Prostate gland (tissue), 2 donors: ENCODE measurements at regions not wholly inside any gene's neighbourhood (a gene's known extent, or its start where the extent isn't known, plus 50 kb on each side); places are given as distances from the start of the nearest gene placed in this dataset.

Experiments used
- DNase-seq: peaks from one replicate; pipeline ENCODE4 v3.0.0-alpha.2; 2019; ENCODE audit warnings: low spot score
- H3K27ac ChIP-seq, 2 donors: fragments of 200-600 bp; sonication (generic); 2 replicates each; pipeline ENCODE4 v1.5.1; 2017 to 2019
- H3K27me3 ChIP-seq: fragments of 200-600 bp; sonication (generic); replicated peaks from 2 replicates; pipeline ENCODE4 v1.5.1; 2019; ENCODE audit not compliant: insufficient read depth
- H3K36me3 ChIP-seq, 2 donors: fragments of 200-600 bp; sonication (generic); 1 replicate in 1 of 2; 2 replicates in 1 of 2; pipeline versions ENCODE4 v1.5.1 to v1.8.1; 2017 to 2019
- H3K4me1 ChIP-seq: fragments of 200-600 bp; sonication (generic); replicated peaks from 2 replicates; pipeline ENCODE4 v1.5.1; 2019
- H3K4me3 ChIP-seq, 2 donors: fragments of 200-600 bp; sonication (generic); 2 replicates each; pipeline ENCODE4 v1.5.1; 2017 to 2019
- H3K9me3 ChIP-seq: fragments of 200-600 bp; sonication (generic); 2 replicates; pipeline ENCODE4 v1.5.1; 2017
- POLR2A ChIP-seq: fragments of 450-650 bp; IDR thresholded peaks from one replicate; pipeline ENCODE4 v1.6.1; 2016; ENCODE audit warnings: antibody characterized with exemption, mild to moderate bottlenecking
- POLR2AphosphoS5 ChIP-seq: sonication (generic); formaldehyde crosslinking; IDR thresholded peaks from one replicate; pipeline ENCODE4 v1.6.1; 2017; ENCODE audit warnings: antibody characterized with exemption
- WGBS: methylation state at CpG from one replicate; pipeline ENCODE4 v1.1.5; 2018; 5-methylcytosine and 5-hydroxymethylcytosine counted together
- intact Hi-C: fragments of 100-400 bp; cut with DNase I; formaldehyde crosslinking; loops from one replicate; pipeline ENCODE4 v1.14.2; 2022
- TF ChIP-seq, protein P1 (sequence below), 4 experiments: fragments of 200-600 bp in 2 of 4; fragments of 450-650 bp in 2 of 4; sonication (generic) in 2 of 4; IDR thresholded peaks; 1 replicate in 3 of 4; 2 replicates in 1 of 4; pipeline ENCODE4 v1.5.1; 2016 to 2019; ENCODE audit warnings: antibody characterized with exemption in 4 of 4, mild to moderate bottlenecking in 2 of 4, moderate library complexity in 2 of 4

DNA sequence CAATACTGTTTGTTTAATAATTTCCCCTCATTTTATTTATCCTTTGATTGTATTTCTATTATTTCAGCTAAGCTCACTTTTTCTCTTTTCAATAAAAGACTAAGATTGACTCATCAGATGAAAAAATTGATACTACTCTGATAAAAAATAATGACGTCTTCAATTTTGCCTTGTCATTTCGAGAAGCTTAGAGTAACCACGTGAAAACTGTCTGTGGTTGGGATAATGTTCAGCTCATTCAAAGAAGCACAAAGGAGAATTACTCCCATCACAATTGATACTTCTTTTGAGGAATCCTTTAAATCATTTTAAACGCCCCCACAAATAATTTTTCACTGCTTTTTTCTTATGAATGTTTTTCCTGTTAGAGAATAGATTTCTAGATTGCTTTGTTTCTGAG is 318.7 kb upstream of the SLITRK1 start:
- no peaks in the 10 kb centered on the region for H3K4me1 ChIP-seq
- no peak overlapping the region for H3K4me3 ChIP-seq
- intact Hi-C loops: no loop called here
- H3K9me3 ChIP-seq: no peaks in the 10 kb centered on the region
- 76% methylated on average over 4 of the region's 4 CpGs for WGBS
- no peaks in the 10 kb centered on the region for H3K27me3 ChIP-seq
- no peak for DNase-seq
- TF ChIP-seq POLR2AphosphoS5 (no peak), POLR2A (no peak)
- TF ChIP-seq, protein P1, sequence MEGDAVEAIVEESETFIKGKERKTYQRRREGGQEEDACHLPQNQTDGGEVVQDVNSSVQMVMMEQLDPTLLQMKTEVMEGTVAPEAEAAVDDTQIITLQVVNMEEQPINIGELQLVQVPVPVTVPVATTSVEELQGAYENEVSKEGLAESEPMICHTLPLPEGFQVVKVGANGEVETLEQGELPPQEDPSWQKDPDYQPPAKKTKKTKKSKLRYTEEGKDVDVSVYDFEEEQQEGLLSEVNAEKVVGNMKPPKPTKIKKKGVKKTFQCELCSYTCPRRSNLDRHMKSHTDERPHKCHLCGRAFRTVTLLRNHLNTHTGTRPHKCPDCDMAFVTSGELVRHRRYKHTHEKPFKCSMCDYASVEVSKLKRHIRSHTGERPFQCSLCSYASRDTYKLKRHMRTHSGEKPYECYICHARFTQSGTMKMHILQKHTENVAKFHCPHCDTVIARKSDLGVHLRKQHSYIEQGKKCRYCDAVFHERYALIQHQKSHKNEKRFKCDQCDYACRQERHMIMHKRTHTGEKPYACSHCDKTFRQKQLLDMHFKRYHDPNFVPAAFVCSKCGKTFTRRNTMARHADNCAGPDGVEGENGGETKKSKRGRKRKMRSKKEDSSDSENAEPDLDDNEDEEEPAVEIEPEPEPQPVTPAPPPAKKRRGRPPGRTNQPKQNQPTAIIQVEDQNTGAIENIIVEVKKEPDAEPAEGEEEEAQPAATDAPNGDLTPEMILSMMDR (IDR thresholded peaks at IDR 0.05): no peak
- no peak overlapping the region for H3K27ac ChIP-seq
- no peaks in the 10 kb centered on the region for H3K36me3 ChIP-seq

DNA sequence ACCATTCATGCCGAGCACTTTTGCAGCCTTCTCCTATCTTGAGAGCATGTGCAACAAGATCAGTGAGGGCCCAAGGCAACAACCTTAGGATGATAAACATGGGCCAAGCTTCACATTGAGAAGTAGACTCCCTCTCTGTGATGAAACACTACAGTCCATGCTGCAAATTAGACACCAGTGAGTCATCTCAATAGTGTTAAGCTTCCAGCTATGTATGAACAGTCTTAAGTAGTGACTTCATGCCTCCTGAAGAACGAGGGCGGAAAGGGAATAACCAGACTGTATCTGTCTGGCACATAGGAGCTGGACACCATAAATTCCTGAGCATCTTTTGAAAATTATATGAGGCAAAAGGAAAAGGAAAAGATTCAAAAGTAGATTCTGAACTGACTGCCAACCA is 309.9 kb upstream of the SLITRK1 start:
- 80% methylated on average over 3 of the region's 3 CpGs for WGBS
- no peaks in the 10 kb centered on the region for H3K36me3 ChIP-seq
- H3K27ac ChIP-seq: no peak overlapping the region
- no peaks in the 10 kb centered on the region for H3K9me3 ChIP-seq
- intact Hi-C loops: no loop called here
- TF ChIP-seq POLR2AphosphoS5 (no peak), POLR2A (no peak)
- TF ChIP-seq, protein P1 (IDR thresholded peaks at IDR 0.05): no peak
- H3K27me3 ChIP-seq: no peaks in the 10 kb centered on the region
- DNase-seq: no peak
- no peaks in the 10 kb centered on the region for H3K4me1 ChIP-seq
- H3K4me3 ChIP-seq: no peak overlapping the region

DNA sequence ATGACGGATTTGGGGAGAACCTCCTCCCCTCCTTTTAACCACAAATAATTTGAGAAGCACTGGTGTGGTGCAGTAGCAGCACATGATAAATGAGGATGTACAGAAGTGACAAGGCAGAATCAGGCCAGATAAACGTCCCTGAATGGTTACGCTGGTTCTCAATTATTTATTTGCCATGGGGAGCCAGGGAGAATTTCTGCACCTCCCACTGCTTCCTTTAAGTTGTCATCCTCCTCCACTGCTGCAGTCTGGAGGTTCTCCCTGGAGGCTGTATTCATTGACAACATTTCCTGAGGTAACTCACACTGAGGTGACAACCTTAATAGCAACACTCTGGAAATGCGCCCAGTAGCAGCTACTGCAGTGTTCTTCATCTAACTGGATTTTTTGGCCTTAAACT is 308.9 kb upstream of the SLITRK1 start:
- intact Hi-C loops: no loop called here
- no peaks in the 10 kb centered on the region for H3K4me1 ChIP-seq
- H3K27ac ChIP-seq: no peak overlapping the region
- DNase-seq: no peak
- H3K9me3 ChIP-seq: no peaks in the 10 kb centered on the region
- TF ChIP-seq, protein P1 (IDR thresholded peaks at IDR 0.05): no peak
- TF ChIP-seq POLR2AphosphoS5 (no peak), POLR2A (no peak)
- no peak overlapping the region for H3K4me3 ChIP-seq
- H3K27me3 ChIP-seq: no peaks in the 10 kb centered on the region
- 69% methylated on average over 4 of the region's 4 CpGs for WGBS
- no peaks in the 10 kb centered on the region for H3K36me3 ChIP-seq

DNA sequence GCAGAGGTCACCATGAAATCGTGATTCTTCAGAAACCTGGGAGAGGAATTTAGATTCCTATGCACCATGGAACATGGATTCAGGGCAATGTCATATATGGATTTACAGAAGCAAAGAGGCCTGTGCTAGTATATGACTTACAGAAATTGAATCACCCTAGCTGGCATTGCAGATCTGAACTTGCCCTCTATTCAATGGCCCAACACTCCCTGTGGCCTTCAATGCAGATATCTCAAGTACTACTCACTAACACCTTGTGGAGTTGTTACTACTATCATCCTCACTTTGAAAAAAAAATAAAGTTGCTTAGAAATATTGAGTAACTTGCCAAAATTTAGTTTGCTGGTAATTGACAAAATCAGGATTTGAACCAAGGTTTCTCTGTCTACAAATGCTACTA is 305.4 kb upstream of the SLITRK1 start:
- H3K4me3 ChIP-seq: no peak overlapping the region
- intact Hi-C loops: no loop called here
- WGBS: 92% methylated on average over 1 of the region's 1 CpG
- TF ChIP-seq POLR2AphosphoS5 (no peak), POLR2A (no peak)
- TF ChIP-seq, protein P1 (IDR thresholded peaks at IDR 0.05): no peak
- H3K9me3 ChIP-seq: no peaks in the 10 kb centered on the region
- H3K27ac ChIP-seq: no peak overlapping the region
- no peaks in the 10 kb centered on the region for H3K27me3 ChIP-seq
- H3K36me3 ChIP-seq: no peaks in the 10 kb centered on the region
- no peaks in the 10 kb centered on the region for H3K4me1 ChIP-seq
- no peak for DNase-seq

DNA sequence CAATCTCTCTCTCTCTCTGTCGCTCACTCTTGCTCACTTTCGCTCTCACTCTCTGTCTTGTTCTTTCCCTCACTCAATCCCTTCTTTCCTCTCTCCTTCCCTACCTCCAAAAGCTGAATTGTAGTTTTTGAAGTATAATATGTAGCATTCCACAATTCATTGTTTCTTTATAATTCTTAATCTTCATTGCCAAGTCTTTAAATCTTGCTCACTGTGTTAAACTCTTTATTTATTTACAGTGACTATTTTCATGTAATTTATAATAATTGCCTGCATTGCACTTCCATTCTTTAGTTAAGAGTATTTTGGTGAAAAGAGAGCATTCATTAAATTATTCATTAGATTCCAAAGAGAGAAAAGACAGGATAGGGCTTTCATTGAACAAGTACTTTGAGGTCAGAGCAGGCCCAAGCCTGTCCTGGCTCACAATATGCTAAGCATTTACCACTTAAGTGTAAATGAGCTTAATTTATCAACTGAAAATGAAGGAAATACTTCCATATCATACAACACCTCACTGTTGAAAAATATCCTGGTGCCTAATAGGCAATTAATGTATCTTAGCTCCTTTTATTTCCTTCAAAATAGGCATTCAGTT is 257.4 kb upstream of the SLITRK1 start:
- no peak overlapping the region for H3K27ac ChIP-seq
- H3K27me3 ChIP-seq: no peaks in the 10 kb centered on the region
- 93% methylated on average over 2 of the region's 2 CpGs for WGBS
- no peak for TF ChIP-seq POLR2AphosphoS5
- no peak for TF ChIP-seq POLR2A
- TF ChIP-seq, protein P1 (IDR thresholded peaks at IDR 0.05): no peak
- H3K4me3 ChIP-seq: no peak overlapping the region
- DNase-seq: no peak
- H3K36me3 ChIP-seq: no peaks in the 10 kb centered on the region
- H3K4me1 ChIP-seq: no peaks in the 10 kb centered on the region
- H3K9me3 ChIP-seq: no peaks in the 10 kb centered on the region
- intact Hi-C loops: no loop called here
